Adrenal gland (tissue), 9 donors: ENCODE measurements at regions not wholly inside any gene's neighbourhood (a gene's known extent, or its start where the extent isn't known, plus 50 kb on each side); places are given as distances from the start of the nearest gene placed in this dataset.

ENCODE experiments used
- DNase-seq, 7 donors: peaks; one replicate each; pipeline ENCODE4 v3.0.0-alpha.2; 2019 to 2020
- H3K27ac ChIP-seq, 5 donors: fragments of 200-600 bp; sonication (generic) in 4 of 5; 1 replicate in 3 of 5; 2 replicates in 2 of 5; pipeline versions ENCODE4 v1.5.1 to v1.8.0; 2016 to 2020; ENCODE audit warnings: mild to moderate bottlenecking in 1 of 5
- H3K27me3 ChIP-seq: fragments of 200-600 bp; 2 replicates; pipeline ENCODE4 v1.8.0; 2021
- H3K36me3 ChIP-seq, 2 donors: fragments of 200-600 bp; replicated peaks in 1 of 2; 1 replicate in 1 of 2; 2 replicates in 1 of 2; pipeline versions ENCODE4 v1.5.1 to v1.8.0; 2018 to 2022
- H3K4me1 ChIP-seq, 2 donors: fragments of 200-600 bp; replicated peaks in 1 of 2; 1 replicate in 1 of 2; 2 replicates in 1 of 2; pipeline versions ENCODE4 v1.5.1 to v1.8.0; 2018 to 2021
- H3K4me3 ChIP-seq, 4 donors: fragments of 200-600 bp; sonication (generic) in 3 of 4; one replicate each; pipeline ENCODE4 v1.5.1; 2016 to 2018
- H3K9me3 ChIP-seq, 3 donors: fragments of 200-600 bp; sonication (generic) in 1 of 3; replicated peaks in 1 of 3; 1 replicate in 2 of 3; 2 replicates in 1 of 3; pipeline versions ENCODE4 v1.5.1 to v1.8.0; 2016 to 2021
- POLR2A ChIP-seq, 2 donors: fragments of 450-650 bp; IDR thresholded peaks; one replicate each; pipeline ENCODE4 v1.6.1; 2017; ENCODE audit warnings: antibody characterized with exemption in 2 of 2, mild to moderate bottlenecking in 2 of 2, moderate library complexity in 1 of 2
- WGBS, 4 donors: extraction: QIAGEN DNeasy Blood & Tissue Kit in 2 of 4; methylation state at CpG; one replicate each; pipeline versions ENCODE4 v1.1.5 to v1.1.7; 2013 to 2017; 5-methylcytosine and 5-hydroxymethylcytosine counted together
- intact Hi-C, 2 donors: fragments of 100-400 bp; cut with DNase I; formaldehyde crosslinking; loops; one replicate each; pipeline versions ENCODE4 v1.14.1 to v1.15.0; 2022 to 2023
- TF ChIP-seq, protein P1 (sequence below), 6 experiments: fragments of 450-650 bp in 4 of 6; fragments of 200-600 bp in 2 of 6; sonication (generic) in 1 of 6; IDR thresholded peaks; 1 replicate in 5 of 6; 2 replicates in 1 of 6; pipeline versions ENCODE4 v1.5.1 to v1.8.0; 2016 to 2021; ENCODE audit warnings: antibody characterized with exemption in 6 of 6, mild to moderate bottlenecking in 2 of 6, moderate library complexity in 1 of 6
- donor health status: healthy with polysubstance abuse.
- donor health status: Bipolar disorder and iron deficiency.
- donor health status: DM: yes; HTN: yes; CAD: no.
- donor health status: DM: no; HTN: no; CAD: no.
- donor health status: DM: no; HTN: no; CAD: no.

DNA sequence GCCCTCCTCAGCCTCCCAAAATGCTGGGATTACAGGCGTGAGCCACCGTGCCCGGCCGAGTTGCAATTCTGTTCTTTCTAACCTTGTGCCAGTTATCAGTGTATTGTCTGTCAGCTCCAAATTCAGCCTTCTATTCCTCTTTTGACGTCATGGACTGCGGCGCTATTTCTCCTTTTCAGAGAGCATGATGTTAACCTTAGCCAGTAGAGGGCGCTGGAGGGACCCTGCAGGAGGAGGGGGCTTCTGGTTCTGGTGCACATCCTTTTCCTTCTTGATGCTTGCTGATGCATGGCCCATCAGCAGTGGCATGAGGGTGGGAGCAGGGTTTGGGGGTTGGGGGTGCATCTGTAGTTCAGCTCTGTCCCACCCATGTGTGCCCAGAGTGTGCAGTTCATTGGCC is 179.3 kb upstream of the RMST start:
- Histone ChIP-seq H3K27ac (no peak overlapping the region), H3K36me3 (no peaks in the 10 kb centered on the region), H3K4me1 (no peaks in the 10 kb centered on the region), H3K4me3 (no peak overlapping the region), H3K27me3 (no peaks in the 10 kb centered on the region), H3K9me3 (no peaks in the 10 kb centered on the region)
- TF ChIP-seq POLR2A (IDR thresholded peaks at IDR 0.05) = no peak
- TF ChIP-seq, protein P1, sequence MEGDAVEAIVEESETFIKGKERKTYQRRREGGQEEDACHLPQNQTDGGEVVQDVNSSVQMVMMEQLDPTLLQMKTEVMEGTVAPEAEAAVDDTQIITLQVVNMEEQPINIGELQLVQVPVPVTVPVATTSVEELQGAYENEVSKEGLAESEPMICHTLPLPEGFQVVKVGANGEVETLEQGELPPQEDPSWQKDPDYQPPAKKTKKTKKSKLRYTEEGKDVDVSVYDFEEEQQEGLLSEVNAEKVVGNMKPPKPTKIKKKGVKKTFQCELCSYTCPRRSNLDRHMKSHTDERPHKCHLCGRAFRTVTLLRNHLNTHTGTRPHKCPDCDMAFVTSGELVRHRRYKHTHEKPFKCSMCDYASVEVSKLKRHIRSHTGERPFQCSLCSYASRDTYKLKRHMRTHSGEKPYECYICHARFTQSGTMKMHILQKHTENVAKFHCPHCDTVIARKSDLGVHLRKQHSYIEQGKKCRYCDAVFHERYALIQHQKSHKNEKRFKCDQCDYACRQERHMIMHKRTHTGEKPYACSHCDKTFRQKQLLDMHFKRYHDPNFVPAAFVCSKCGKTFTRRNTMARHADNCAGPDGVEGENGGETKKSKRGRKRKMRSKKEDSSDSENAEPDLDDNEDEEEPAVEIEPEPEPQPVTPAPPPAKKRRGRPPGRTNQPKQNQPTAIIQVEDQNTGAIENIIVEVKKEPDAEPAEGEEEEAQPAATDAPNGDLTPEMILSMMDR (IDR thresholded peaks at IDR 0.05) = no peak
- 72 to 81% (median 78%) methylated on average over 8 of the region's 8 CpGs for WGBS, 4 donors
- no peak for DNase-seq
- intact Hi-C loops = no loop called here

DNA sequence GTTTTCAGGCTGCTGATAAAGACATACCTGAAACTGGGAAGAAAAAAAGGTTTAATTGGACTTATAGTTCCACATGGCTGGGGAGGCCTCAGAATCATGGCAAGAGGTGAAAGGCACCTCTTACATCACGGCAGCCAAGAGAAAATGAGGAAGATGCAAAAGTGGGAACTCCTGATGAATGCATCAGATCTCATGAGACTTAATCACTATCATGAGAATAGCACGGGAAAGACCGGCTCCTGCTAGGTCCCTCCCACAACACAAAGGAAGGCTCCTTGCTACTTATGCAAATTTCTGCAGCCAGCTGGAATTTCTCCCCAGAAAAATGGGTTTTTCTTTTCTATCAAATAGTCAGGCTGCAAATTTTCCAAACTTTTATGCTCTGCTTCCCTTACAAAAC is 174.1 kb upstream of the RMST start:
- DNase-seq = no peak
- intact Hi-C loops = no loop called here

DNA sequence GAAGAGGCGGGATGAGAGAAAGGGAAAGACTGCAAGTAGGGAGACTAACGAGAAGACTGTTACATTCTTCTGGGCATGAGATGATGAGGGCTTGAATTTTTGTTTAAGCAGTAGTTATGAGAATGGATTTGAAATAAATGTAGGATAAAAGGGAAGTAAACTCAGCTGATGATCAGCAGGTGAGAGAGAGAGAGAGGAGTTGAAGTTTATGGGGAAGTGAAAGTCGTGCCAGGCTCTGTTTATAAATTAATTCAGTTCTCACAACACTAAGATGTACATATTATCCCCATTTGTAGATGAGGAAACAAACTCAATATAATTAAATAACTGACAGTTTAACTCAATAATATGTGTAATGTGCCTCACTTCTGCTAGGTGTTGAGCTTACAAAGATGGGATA is 170.0 kb upstream of the RMST start:
- 68 to 82% (median 74%) methylated on average over 3 of the region's 3 CpGs for WGBS, 4 donors
- intact Hi-C loops = no loop called here
- Histone ChIP-seq H3K27me3 (no peaks in the 10 kb centered on the region), H3K27ac (no peak overlapping the region), H3K4me1 (no peaks in the 10 kb centered on the region), H3K4me3 (no peak overlapping the region), H3K36me3 (no peaks in the 10 kb centered on the region), H3K9me3 (no peaks in the 10 kb centered on the region)
- no peak for TF ChIP-seq POLR2A (IDR thresholded peaks at IDR 0.05)
- no peak for DNase-seq

More for the DNA sequence above, 174.1 kb upstream of the RMST start:
- Histone ChIP-seq H3K27ac (no peak overlapping the region), H3K4me1 (no peaks in the 10 kb centered on the region), H3K4me3 (no peak overlapping the region), H3K27me3 (no peaks in the 10 kb centered on the region), H3K36me3 (no peaks in the 10 kb centered on the region), H3K9me3 (no peaks in the 10 kb centered on the region)
- TF ChIP-seq, protein P1 (IDR thresholded peaks at IDR 0.05) = no peak
- no peak for TF ChIP-seq POLR2A (IDR thresholded peaks at IDR 0.05)
- 53 to 67% (median 62%) methylated on average over 3 of the region's 3 CpGs for WGBS, 4 donors

DNA sequence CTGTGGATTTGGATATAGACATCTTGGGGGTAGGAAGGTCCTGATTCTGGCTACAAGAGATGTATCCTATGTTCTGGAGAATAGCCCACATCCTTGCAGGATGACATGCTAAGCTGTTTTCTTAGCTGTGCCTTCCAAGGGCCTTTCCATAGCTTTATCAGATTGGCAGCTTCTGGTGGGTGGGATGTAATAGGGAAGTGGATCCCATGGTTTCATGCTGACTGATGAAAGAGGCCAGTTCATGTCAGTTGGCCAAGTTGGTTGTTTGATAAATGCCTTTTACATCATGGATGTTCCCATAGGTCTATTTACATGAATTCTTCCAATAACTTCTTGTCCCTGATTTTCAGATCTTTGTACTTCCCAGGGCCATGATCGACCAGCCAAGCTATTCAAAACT is 169.1 kb upstream of the RMST start:
- DNase-seq = no peak
- no peaks in the 10 kb centered on the region for H3K36me3 ChIP-seq
- H3K4me3 ChIP-seq = no peak overlapping the region
- H3K4me1 ChIP-seq = no peaks in the 10 kb centered on the region
- 67 to 75% (median 73%) methylated on average over 1 of the region's 1 CpG for WGBS, 4 donors
- intact Hi-C loops = no loop called here
- TF ChIP-seq, protein P1 (IDR thresholded peaks at IDR 0.05) = no peak
- TF ChIP-seq POLR2A (IDR thresholded peaks at IDR 0.05) = no peak
- no peaks in the 10 kb centered on the region for H3K9me3 ChIP-seq
- H3K27me3 ChIP-seq = no peaks in the 10 kb centered on the region
- no peak overlapping the region for H3K27ac ChIP-seq

DNA sequence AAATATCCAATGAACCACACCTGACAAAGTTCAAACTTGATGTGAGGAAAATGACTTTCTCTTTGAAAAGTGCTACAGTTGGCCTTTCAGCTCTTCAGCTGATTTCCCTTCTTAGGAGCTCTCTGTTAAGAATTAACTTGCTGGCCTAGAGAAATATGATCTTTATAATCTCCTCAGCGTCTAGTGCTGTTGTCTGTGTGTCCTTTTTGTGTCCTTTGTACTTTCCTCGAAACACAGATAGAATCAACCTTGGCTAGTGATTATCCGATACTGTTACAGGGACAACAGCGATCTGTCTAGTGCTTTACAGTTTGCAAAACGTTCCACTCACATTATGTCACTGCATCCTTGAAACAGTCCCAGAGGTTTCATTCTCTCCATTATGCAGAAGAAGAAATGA is 162.8 kb upstream of the RMST start:
- no peaks in the 10 kb centered on the region for H3K4me1 ChIP-seq
- TF ChIP-seq, protein P1 (IDR thresholded peaks at IDR 0.05) = no peak
- TF ChIP-seq POLR2A (IDR thresholded peaks at IDR 0.05) = no peak
- WGBS, 4 donors = 57 to 67% (median 64%) methylated on average over 5 of the region's 5 CpGs
- DNase-seq = no peak
- H3K9me3 ChIP-seq = no peaks in the 10 kb centered on the region
- H3K4me3 ChIP-seq = no peak overlapping the region
- intact Hi-C loops = no loop called here
- no peaks in the 10 kb centered on the region for H3K36me3 ChIP-seq
- H3K27ac ChIP-seq = no peak overlapping the region
- H3K27me3 ChIP-seq = no peaks in the 10 kb centered on the region
